Activated CD4-positive, alpha-beta T cell treated with anti-CD3 and anti-CD28 coated beads, Interleukin-2, amount 10 ng/mL, durations not matched to agents 7 days and 5 days (primary cell): ENCODE measurements at regions not wholly inside any gene's neighbourhood (a gene's known extent, or its start where the extent isn't known, plus 50 kb on each side); places are given as distances from the start of the nearest gene placed in this dataset.
"Not testable (repeated sequence)": the region's sequence is repeated elsewhere in the genome, so short reads cannot be mapped to it uniquely, and the experiment has no call there.

Source experiments
- CTCF ChIA-PET: fragments of 350-600 bp; sonication (Branson Sonifier 250); formaldehyde crosslinking; loops from one replicate; lab custom pipeline; 2021; ENCODE audit warnings: antibody characterized with exemption; lab: Charles Lee
- POLR2A ChIA-PET: fragments of 350-600 bp; sonication (Branson Sonifier 250); formaldehyde crosslinking; loops from one replicate; lab custom pipeline; 2021; ENCODE audit warnings: antibody characterized with exemption; lab: Charles Lee
- DNase-seq: peaks from one replicate; pipeline ENCODE4 v3.0.0-alpha.2; 2020
- H3K27ac Mint-ChIP-seq: one replicate; pipeline ENCODE4 v1.8.0; 2021; ENCODE audit warnings: mild to moderate bottlenecking, moderate library complexity, mixed read lengths
- H3K27me3 Mint-ChIP-seq: one replicate; pipeline ENCODE4 v1.8.0; 2021; ENCODE audit warnings: mixed read lengths
- H3K36me3 Mint-ChIP-seq: one replicate; pipeline ENCODE4 v1.8.0; 2021; ENCODE audit warnings: low read depth, mixed read lengths
- H3K4me1 Mint-ChIP-seq: one replicate; pipeline ENCODE4 v1.8.0; 2021; ENCODE audit warnings: mixed read lengths
- H3K4me3 Mint-ChIP-seq: one replicate; pipeline ENCODE4 v1.8.0; 2021; ENCODE audit warnings: mild to moderate bottlenecking, moderate library complexity, mixed read lengths
- H3K9me3 Mint-ChIP-seq: one replicate; pipeline ENCODE4 v1.8.0; 2021; ENCODE audit warnings: mixed read lengths

- no peak for DNase-seq
- Mint-ChIP-seq H3K4me3 (no peak overlapping the region), H3K4me1 (no peaks in the 10 kb centered on the region), H3K27me3 (peaks cover 21% of the 10 kb centered on the region), H3K27ac (no peak overlapping the region), H3K9me3 (no peaks in the 10 kb centered on the region), H3K36me3 (no peaks in the 10 kb centered on the region)
- CTCF ChIA-PET, result no interaction called here
- POLR2A ChIA-PET, result no interaction called here
These were observed 134.6 kb upstream of the TWIST2 start for GRCh38 chr2:238713198-238713826.

DNA sequence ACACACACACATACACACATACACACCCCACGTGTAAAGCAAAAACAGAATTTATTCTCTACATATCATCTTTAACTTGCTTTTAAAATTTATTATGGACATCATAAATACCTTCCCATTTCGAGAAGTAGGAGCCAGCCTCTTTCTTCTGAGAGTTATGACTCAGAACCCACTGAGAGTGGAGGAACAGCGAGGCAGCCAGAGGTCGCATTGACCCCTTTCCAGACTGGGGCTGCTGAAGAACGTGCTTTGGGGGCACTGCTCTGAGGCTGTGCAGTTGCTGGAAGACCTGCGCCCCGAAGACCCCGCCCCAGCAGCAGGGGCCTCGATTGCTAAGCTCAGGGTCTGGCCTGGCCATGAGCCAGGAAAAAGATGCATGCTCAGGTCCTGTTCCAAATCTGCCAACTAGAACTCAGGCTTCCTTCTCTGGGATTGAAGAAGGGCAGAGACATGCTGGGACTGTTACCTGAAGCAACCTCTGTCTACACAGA, 133.8 kb upstream of the TWIST2 start:
- DNase-seq, result no peak
- ChIA-PET POLR2A (no interaction called here), CTCF (no interaction called here)
- peaks cover 15% of the 10 kb centered on the region for H3K27me3 Mint-ChIP-seq
- H3K4me1 Mint-ChIP-seq, result no peaks in the 10 kb centered on the region
- H3K27ac Mint-ChIP-seq, result no peak overlapping the region
- H3K9me3 Mint-ChIP-seq, result no peaks in the 10 kb centered on the region
- no peak overlapping the region for H3K4me3 Mint-ChIP-seq
- no peaks in the 10 kb centered on the region for H3K36me3 Mint-ChIP-seq

GRCh38 chr2:238716171-238716570, 131.7 kb upstream of the TWIST2 start:
- Mint-ChIP-seq H3K4me3 (no peak overlapping the region), H3K36me3 (no peaks in the 10 kb centered on the region), H3K27me3 (peaks cover 11% of the 10 kb centered on the region), H3K9me3 (no peaks in the 10 kb centered on the region), H3K27ac (no peak overlapping the region), H3K4me1 (no peaks in the 10 kb centered on the region)
- CTCF ChIA-PET, result no interaction called here
- DNase-seq, result no peak
- POLR2A ChIA-PET, result no interaction called here

DNA sequence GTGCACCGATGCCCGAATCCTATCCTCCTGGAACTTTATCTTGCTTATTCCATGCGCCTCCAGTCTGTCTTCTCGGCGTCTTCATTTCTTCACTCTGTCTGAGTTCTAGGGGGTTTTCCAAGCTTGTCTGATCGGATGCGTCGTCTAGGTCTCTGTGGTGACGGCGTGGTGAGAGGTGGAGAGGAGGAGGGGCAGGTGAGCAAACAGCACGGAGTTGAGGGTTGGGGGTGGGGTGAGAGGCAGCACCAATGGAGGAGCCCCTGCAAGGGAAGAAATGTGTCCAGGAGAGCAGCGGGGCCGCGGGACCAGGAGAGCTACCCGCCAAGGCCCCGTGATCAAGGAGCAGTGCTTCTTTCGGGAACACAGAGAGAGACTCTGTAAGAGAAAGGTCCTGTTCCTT, 131.3 kb upstream of the TWIST2 start:
- Mint-ChIP-seq H3K4me1 (no peaks in the 10 kb centered on the region), H3K36me3 (no peaks in the 10 kb centered on the region), H3K4me3 (no peak overlapping the region), H3K27me3 (peaks cover 11% of the 10 kb centered on the region), H3K27ac (no peak overlapping the region), H3K9me3 (no peaks in the 10 kb centered on the region)
- POLR2A ChIA-PET, result no interaction called here
- CTCF ChIA-PET, result no interaction called here
- no peak for DNase-seq

DNA sequence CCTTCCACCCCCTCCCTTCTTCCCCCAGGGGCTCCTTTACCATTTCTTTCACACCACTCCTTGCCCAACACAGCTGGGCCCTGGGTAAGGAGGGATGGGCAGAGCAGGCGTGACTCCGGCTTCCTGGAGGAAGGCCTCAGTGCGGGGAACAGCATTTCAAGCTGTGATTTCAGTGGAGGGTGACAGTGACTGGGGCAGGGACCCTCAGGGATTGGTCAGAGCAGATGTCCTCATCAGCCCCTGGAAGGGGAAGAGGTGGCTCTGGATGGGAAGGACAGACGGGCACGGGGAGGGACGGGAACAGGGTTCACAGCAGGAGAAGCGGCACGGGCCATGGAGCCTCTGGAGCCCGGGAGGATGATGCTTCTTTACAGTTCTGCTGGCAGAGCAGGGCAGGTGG, 130.8 kb upstream of the TWIST2 start:
- CTCF ChIA-PET, result no interaction called here
- POLR2A ChIA-PET, result interaction anchor here (0.6 kb wide), 1 partner anchor 55 kb away, joined by 3 read pairs; no protein-coding TSS in a partner anchor
- no peaks in the 10 kb centered on the region for H3K4me1 Mint-ChIP-seq

DNA sequence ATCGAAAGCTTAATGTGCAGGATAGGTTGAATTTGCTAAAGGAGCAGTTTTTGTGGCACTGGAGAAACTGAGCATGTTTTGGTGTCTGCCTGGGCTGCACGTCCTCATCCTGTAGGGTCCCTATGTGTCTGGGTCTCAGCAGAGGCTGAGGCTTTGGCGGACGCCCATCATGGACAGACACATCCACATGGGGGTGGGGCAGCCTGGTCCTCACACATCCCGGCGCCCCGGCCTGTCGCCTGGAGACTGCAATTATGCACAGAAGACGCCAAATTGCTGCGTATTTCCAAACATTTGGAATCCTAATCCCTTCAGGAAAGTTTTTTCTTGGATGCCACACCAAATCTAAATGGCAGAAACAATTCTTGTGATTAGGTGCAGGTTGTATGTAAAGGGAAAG, 128.2 kb upstream of the TWIST2 start:
- no peak overlapping the region for H3K27ac Mint-ChIP-seq
- no peak overlapping the region for H3K4me3 Mint-ChIP-seq
- no peaks in the 10 kb centered on the region for H3K4me1 Mint-ChIP-seq
- ChIA-PET CTCF (no interaction called here), POLR2A (no interaction called here)
- peaks cover 2% of the 10 kb centered on the region for H3K9me3 Mint-ChIP-seq
- no peak for DNase-seq
- peaks cover 5% of the 10 kb centered on the region for H3K27me3 Mint-ChIP-seq
- H3K36me3 Mint-ChIP-seq, result no peaks in the 10 kb centered on the region

More for the DNA sequence above, 130.8 kb upstream of the TWIST2 start:
- no peaks in the 10 kb centered on the region for H3K36me3 Mint-ChIP-seq
- H3K27ac Mint-ChIP-seq, result no peak overlapping the region
- H3K9me3 Mint-ChIP-seq, result no peaks in the 10 kb centered on the region
- peaks cover 6% of the 10 kb centered on the region for H3K27me3 Mint-ChIP-seq
- H3K4me3 Mint-ChIP-seq, result no peak overlapping the region
- DNase-seq, result no peak

DNA sequence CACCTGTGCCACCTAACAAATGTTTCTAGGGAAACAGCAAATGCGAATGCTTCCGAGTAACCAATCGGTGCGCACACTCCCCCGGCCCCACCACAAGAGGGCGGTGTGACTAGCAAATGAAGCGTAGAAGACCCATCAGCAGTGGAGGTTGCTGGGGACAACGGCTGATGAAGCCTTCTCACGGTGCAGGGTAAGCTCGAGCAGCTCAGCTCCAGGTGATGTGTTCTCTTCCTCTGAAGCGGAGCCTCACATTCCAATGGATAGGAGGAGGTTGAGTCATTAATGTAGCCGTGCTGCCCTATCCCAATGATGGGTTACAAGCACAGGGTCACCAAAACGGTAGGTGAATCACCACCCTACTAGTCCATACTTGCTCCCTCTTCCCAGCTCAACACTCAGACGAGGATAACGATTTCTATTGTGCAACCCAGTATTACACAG, 127.6 kb upstream of the TWIST2 start:
- no peak overlapping the region for H3K27ac Mint-ChIP-seq
- H3K27me3 Mint-ChIP-seq, result peaks cover 5% of the 10 kb centered on the region
- no peaks in the 10 kb centered on the region for H3K36me3 Mint-ChIP-seq
- DNase-seq, result peak; percentile 62
- POLR2A ChIA-PET, result no interaction called here
- no peak overlapping the region for H3K4me3 Mint-ChIP-seq
- CTCF ChIA-PET, result interaction anchor here (0.7 kb wide), 1 partner anchor 24 kb away, joined by 3 read pairs; no protein-coding TSS in a partner anchor
- H3K4me1 Mint-ChIP-seq, result no peaks in the 10 kb centered on the region
- H3K9me3 Mint-ChIP-seq, result peaks cover 2% of the 10 kb centered on the region

DNA sequence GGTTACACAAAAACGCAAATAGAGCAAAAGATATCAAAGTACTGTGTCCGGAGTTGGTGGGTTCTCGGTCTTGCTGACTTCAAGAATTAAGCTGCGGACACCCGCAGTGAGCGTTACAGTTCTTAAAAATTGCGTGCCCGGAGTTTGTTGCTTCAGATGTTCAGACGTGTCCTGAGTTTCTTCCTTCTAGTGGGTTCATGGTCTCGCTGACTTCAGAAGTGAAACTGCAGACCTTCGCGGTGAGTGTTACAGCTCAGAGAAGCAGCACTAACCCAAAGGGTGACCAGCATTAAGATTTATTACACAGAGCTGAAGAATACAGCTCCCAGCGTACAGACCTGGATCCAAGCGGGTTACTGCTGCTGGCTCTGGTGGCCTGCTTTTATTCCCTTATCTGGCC, 125.7 kb upstream of the TWIST2 start:
- POLR2A ChIA-PET, result no interaction called here
- no peaks in the 10 kb centered on the region for H3K36me3 Mint-ChIP-seq
- peaks cover 2% of the 10 kb centered on the region for H3K9me3 Mint-ChIP-seq
- no peak overlapping the region for H3K27ac Mint-ChIP-seq
- no peaks in the 10 kb centered on the region for H3K4me1 Mint-ChIP-seq
- no peak for DNase-seq
- H3K4me3 Mint-ChIP-seq, result no peak overlapping the region
- peaks cover 2% of the 10 kb centered on the region for H3K27me3 Mint-ChIP-seq
- CTCF ChIA-PET, result interaction anchor here (0.5 kb wide), 1 partner anchor 15 kb away, joined by 4 read pairs; no protein-coding TSS in a partner anchor

DNA sequence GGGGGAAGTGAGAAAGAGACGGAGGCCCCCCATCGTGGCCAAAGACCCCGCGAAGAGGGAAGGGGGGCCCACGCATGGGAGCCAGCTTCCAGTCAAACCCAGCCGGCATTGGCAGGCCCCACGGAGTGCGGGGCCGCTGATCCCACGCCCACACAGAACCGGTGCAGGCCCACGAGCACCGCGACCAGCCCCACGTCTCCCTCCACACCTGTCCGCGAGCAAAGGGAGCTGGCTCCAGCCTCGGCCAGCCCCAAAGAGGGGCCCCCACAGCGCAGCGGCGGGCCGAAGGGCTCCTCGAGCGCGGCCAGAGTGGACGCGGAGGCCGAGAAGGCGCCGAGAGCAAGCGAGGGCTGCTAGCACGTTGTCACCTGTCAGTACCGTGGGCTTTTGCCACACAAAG, 125.0 kb upstream of the TWIST2 start:
- Mint-ChIP-seq H3K4me3 (no peak overlapping the region), H3K36me3 (no peaks in the 10 kb centered on the region), H3K9me3 (peaks cover 2% of the 10 kb centered on the region), H3K27ac (no peak overlapping the region), H3K27me3 (peaks cover 2% of the 10 kb centered on the region), H3K4me1 (no peaks in the 10 kb centered on the region)
- ChIA-PET CTCF (no interaction called here), POLR2A (no interaction called here)
- DNase-seq, result no peak

DNA sequence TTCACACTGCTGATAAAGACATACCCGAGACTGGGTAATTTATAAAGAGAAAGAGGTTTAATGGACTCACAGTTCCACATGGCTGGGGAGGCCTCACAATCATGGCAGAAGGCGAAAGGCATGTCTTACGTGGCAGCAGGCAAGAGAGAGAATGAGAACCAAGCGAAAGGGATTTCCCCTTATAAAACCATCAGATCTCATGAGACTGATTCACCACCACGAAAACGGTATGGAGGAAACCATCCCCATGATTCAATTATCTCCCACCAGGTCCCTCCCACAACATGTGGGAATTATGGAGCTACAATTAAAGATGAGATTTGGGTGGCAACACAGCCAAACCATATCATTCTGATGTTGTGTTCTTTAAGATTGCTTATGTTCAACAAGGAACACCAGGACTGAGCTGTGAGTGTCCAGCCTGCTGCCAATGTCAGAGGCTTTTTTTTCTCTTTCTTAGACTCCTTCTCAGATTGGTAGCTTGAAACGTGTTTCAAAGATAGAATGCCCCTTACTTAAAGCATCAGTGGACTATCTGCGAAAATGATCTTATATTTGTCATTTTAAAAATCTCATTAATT, 124.1 kb upstream of the TWIST2 start:
- H3K4me1 Mint-ChIP-seq, H3K9me3 Mint-ChIP-seq, H3K27me3 Mint-ChIP-seq, POLR2A ChIA-PET, DNase-seq, CTCF ChIA-PET, H3K4me3 Mint-ChIP-seq, H3K36me3 Mint-ChIP-seq, H3K27ac Mint-ChIP-seq: not testable (repeated sequence)

- POLR2A ChIA-PET, result no interaction called here
- Mint-ChIP-seq H3K27ac (no peak overlapping the region), H3K27me3 (peaks cover 2% of the 10 kb centered on the region), H3K36me3 (no peaks in the 10 kb centered on the region), H3K4me3 (no peak overlapping the region), H3K4me1 (no peaks in the 10 kb centered on the region), H3K9me3 (peaks cover 2% of the 10 kb centered on the region)
- CTCF ChIA-PET, result no interaction called here
- DNase-seq, result no peak
These were observed 123.2 kb upstream of the TWIST2 start for GRCh38 chr2:238724728-238725127.

GRCh38 chr2:238725298-238725697, 122.6 kb upstream of the TWIST2 start:
- Mint-ChIP-seq H3K4me1 (no peaks in the 10 kb centered on the region), H3K9me3 (peaks cover 2% of the 10 kb centered on the region), H3K27me3 (peaks cover 2% of the 10 kb centered on the region), H3K27ac (no peak overlapping the region), H3K36me3 (no peaks in the 10 kb centered on the region), H3K4me3 (no peak overlapping the region)
- ChIA-PET CTCF (no interaction called here), POLR2A (no interaction called here)
- no peak for DNase-seq

GRCh38 chr2:238726670-238727584, 121.0 kb upstream of the TWIST2 start:
- Mint-ChIP-seq H3K4me3 (no peak overlapping the region), H3K9me3 (peaks cover 2% of the 10 kb centered on the region), H3K27ac (no peak overlapping the region), H3K27me3 (peaks cover 2% of the 10 kb centered on the region), H3K36me3 (no peaks in the 10 kb centered on the region), H3K4me1 (no peaks in the 10 kb centered on the region)
- ChIA-PET POLR2A (no interaction called here), CTCF (no interaction called here)
- no peak for DNase-seq
